ENCODE measurements at regions not wholly inside any gene's neighbourhood (a gene's known extent, or its start where the extent isn't known, plus 50 kb on each side); places are given as distances from the start of the nearest gene placed in this dataset.

GRCh38 chr15:87080547-87080946 lies 1000.9 kb downstream of the AGBL1 start:
- Histone ChIP-seq H3K27ac (ENCODE audit: low read length) (no peak overlapping the region), H4K20me1 (ENCODE audit: insufficient read depth, low read length) (no peaks in the 10 kb centered on the region), H2AFZ (ENCODE audit: low read depth, low read length) (no peak overlapping the region), H3K4me2 (ENCODE audit: insufficient read depth, low read length) (no peak overlapping the region), H3K36me3 (ENCODE audit: insufficient read depth, low read length) (no peaks in the 10 kb centered on the region), H3K79me2 (ENCODE audit: insufficient read depth, low read length) (no peaks in the 10 kb centered on the region), H3K9me3 (ENCODE audit: insufficient read depth, low read length, severe bottlenecking) (no peaks in the 10 kb centered on the region), H3K27me3 (ENCODE audit: insufficient read depth, low read length, poor library complexity) (no peaks in the 10 kb centered on the region), H3K4me1 (ENCODE audit: insufficient read depth, low read length) (no peaks in the 10 kb centered on the region), H3K4me3 (ENCODE audit: low read depth in 1 of 2, low read length in 2 of 2) (no peak overlapping the region), H3K9ac (ENCODE audit: low read depth, low read length) (no peak overlapping the region)
- TF ChIP-seq CTCF (IDR thresholded peaks at IDR 0.05; ENCODE audit: borderline replicate concordance, extremely low read depth, low read length, poor library complexity, severe bottlenecking): no peak
- TF ChIP-seq EZH2 (IDR thresholded peaks at IDR 0.05; ENCODE audit: borderline replicate concordance, low read depth, low read length, severe bottlenecking): no peak
- ATAC-seq (ENCODE audit: insufficient read depth, low read depth): no peak
- DNase-seq: no peak
